DMS153 treated with DMSO at 0.1 percent for 48 hours (cell line): ENCODE measurements at regions not wholly inside any gene's neighbourhood (a gene's known extent, or its start where the extent isn't known, plus 50 kb on each side); places are given as distances from the start of the nearest gene placed in this dataset.
"Not testable (repeated sequence)": the region's sequence is repeated elsewhere in the genome, so short reads cannot be mapped to it uniquely, and the experiment has no call there.

Experiments used
- DNase-seq: peaks from one replicate; lab custom pipeline; 2025; ENCODE audit not compliant: unreplicated experiment; lab: John Stamatoyannopoulos, UW

DNA sequence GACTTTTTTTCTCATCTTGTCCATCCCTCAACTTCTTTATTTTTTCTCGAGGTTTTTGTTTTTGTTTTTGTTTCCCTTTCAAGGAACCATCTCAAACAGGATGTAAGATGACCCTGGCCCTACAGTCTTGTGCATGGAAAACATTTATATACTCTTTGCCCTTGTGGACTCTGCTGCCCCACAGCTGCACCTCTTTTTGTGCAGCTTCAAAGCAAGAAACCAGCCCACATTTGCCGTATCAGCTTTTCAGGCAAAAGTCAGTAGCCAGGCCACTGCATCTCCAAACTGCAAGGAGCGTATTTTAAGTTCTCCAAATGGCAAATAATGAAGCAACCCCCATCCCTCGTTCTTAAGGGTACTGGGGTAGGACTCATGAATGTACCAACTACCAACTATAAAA, 756.5 kb downstream of the C4orf33 start:
- DNase-seq = no peak

DNA sequence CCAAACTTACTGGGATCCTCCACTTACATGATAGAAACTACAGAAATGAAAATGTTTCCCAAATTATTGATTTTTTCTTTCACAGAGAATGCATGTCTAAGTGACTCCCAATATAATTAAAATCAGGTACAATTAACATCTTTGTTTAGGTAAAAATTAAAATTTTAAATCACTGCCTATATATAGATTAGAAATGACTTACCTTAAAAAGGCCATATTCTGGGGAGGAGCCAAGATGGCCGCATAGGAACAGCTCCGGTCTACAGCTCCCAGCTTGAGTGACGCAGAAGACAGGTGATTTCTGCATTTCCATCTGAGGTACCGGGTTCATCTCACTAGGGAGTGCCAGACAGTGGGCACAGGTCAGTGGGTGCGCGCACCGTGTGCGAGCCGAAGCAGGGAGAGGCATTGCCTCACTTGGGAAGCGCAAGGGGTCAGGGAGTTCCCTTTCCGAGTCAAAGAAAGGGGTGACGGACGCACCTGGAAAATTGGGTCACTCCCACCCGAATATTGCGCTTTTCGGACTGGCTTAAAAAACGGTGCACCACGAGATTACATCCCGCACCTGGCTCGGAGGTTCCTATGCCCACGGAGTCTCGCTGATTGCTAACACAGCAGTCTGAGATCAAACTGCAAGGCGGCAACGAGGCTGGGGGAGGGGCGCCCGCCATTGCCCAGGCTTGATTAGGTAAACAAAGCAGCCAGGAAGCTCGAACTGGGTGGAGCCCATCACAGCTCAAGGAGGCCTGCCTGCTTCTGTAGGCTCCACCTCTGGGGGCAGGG, 757.9 kb downstream of the C4orf33 start:
- not testable (repeated sequence) for DNase-seq

DNA sequence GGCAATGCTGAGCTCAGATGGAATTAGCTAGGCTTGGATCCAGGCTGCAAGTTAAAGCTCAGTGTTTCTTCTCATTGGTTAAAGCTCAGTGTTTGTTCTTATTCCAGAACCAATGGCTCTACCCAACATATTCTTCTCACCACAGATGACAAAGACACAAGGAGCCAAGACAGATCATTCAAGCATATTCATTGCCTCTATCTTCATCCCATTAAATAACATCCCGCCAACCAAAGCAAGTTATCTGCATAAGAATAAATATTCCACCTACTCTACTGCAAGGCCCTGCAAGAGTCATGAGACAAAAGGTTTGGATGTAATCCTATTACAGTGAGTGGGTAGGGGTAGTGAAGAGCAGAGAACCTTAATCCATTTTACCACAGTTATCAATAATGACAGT, 766.5 kb downstream of the C4orf33 start:
- no peak for DNase-seq

DNA sequence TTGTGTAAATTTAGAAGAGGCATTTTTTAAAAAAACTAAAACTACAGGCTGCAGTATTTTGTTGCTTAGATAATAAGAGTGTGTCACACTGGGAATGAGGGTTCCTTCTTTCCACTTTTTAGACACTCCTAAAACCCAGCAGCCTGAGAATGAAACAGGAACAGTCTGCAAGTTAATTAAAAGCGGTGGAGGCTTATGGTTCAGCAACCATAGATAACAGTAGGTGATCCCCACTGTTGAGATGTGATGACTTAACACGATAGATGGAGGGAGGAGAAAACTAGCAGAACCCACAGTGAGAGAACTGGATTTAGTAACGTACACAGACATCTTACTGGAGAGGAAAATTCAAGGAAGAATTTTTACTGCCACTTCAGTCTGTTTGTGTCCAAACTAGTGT, 767.3 kb downstream of the C4orf33 start:
- no peak for DNase-seq

DNA sequence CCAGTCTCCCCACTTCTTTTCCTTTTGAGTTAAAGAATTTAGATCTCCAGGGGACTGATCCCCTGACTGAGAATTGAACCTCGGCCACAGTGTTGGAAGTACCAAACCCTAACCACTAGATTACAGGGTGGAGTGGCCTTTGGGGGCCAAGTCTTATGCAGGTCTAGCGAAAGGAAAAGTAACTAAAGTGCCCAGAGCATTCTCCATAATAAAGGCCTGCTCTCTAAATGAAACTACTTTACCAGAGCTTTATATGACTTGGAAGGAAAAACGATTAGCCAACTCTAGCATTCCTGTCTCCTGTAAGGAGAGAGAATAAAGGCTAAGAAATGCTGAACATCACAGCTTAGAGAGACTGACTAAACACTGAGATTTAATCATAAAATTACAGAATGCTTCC, 788.0 kb downstream of the C4orf33 start:
- DNase-seq = no peak

DNA sequence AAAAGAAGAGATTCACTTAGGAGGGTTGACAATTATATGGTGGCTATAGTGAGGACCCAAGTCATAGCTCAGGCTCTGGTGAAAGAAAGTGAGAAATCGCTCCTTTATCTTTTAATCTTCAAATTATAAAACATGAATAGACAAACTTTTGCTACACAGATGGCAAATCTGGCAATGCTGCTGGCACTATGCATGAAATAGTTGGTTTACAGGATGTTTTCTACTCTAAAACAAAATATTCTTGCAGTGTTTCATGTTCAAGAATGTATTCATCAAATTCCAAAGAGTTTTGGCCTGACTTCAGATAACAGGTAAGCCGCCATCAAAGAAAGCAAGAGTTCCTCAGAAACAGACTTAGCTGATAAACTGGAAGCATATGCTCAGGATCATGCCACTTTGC, 801.2 kb downstream of the C4orf33 start:
- DNase-seq = no peak

DNA sequence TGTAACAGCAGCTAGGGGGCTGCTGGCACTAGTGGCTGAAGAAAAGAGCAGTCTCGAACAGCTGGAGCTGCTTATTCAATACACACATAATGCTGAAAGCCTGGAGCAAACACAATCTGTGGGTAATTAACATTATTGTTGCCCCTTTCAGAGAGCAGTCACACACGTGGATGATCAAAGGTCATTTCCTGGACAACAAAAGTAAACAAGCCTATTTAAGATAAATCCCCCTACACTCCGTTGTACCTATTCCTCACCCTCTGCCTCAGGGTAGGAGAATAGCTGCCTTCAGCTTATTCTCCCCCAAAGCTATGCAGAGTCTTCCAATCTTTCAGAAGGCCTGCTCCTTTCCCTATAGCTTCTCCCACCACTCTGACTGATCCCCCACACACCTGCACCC, 803.9 kb downstream of the C4orf33 start:
- no peak for DNase-seq

DNA sequence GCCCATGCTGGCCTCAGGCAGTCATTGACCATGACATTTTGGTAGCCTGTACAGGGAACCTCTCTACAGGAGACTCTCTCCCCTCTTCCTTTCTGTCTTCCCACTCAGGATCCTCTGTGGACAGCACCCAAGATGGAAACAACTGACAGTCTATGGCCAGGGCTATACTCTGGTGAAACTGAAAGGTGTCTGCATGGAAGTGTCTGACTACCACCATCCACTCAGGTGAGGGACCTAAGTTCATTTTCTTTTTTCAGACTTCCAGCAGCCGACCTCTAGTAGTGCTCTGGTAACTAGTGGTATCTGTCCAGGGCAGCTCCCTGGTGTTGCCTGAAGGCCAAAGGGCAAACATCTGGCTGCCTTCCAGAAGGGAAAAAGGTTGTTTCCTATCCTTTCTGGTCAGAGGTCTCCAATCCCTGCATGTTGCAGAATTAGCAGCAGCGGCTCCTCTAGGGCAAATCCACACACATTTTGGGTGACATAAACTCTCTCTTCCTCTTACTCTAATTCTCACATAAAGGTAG, 804.5 kb downstream of the C4orf33 start:
- DNase-seq = no peak

DNA sequence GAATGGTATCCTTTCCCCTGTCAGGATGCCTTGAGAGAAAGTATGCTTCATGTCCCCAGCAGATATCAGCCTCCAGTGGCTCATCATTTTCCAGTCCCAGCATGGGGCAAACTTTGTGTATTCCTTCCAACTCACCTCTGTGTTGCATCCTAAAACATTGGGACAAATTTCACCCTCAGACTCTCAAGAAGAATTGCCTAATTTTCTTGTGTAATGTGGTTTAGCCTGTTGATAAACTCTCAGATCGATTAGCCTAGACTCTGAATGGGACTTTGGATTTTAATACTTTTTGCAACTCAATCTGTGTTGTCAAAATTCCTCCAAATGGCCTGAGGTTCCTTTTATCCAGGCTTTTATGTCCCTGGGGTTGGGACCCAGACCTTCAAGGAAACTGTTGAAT, 805.3 kb downstream of the C4orf33 start:
- DNase-seq = no peak

DNA sequence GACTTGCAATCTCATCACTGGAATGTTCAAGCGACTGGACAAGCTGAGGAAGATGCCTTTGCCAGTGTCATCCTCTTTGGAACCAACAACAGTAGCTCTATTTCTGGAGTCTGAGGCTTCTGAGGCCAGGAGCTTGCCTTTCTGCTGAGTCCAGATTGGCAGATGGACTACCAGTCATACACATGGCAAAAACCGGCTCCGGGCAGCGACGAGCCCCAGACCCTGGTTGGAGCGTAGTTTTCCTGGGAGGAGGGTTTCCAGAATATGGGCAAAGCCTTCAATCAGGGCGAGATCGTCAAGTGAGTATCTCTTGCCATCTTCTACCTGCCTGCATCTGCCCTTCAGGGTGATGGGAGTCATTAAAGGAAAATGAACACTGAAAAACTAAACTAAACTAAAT, 807.9 kb downstream of the C4orf33 start:
- no peak for DNase-seq

DNA sequence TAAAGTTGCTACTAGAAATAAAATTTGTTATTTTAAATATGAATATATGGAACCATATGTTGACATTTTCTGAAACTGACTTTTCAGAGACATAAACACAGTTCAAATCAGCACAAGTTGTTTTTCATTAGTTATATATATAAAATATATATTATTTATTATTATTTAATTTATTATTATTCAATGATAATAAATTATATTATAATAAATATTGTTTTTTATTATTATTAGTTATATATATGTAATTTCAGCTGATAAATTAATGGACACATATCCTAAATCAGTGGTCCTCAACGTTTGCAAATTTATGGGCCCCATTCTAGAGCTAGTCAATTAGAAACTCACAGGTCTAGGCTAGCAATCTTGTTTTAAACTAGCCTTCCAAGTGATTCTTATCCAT, 809.3 kb downstream of the C4orf33 start:
- DNase-seq = no peak

DNA sequence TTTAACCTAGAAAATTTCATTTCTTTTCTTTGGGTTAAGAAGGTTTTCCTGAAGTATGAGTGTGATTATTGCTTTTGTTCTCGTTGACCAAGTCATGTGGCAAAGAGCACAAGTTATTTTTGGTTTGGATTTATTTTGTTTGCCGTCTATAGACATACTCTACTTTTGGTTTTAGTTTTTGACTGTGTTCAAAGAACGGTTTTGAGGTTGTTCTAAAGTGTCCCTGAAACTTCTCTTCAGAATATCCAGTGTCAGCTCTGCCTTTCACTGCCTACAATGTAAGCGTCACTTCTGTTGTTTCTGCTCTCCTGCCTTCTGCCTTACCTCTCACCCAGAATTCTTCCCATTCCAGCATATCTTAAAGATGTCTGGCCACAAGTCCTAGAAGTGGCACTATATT, 812.2 kb downstream of the C4orf33 start:
- DNase-seq = no peak

DNA sequence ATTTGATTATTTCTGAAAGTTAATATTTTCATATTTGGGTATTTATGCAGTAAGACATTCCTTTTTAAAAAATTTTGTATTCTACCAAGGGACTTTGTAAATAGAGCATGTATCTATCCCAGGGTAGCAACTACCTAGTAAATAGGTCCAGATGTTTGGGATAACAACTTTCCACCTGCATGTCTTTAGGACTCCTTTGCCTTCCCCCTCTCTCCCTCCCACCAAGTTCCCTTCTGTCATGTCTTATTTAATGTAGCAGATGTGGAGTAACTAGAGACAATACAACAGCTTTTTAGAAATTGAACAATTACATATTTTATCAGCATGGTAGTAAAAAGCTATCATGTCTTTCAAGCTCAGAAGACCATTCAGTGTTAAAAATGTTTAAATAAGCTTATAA, 821.0 kb downstream of the C4orf33 start:
- no peak for DNase-seq

DNA sequence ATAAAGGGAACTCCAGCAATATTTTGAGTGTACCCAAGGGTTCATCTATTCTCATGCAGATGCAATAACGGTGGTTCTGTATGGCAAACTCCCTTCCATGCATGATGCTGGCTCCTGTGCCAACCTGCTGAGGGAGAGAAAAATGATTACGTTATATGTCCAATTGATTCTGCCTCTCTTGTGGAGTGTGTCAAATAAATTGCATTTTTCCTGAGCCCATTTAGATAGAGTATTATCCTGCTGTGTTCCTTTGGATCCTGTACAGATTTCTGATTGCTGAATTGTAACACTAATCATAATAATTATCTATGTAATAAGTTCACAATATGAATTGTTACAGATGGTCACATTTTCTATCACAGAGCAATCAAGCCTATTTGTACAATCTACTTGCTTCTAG, 821.7 kb downstream of the C4orf33 start:
- DNase-seq = no peak

DNA sequence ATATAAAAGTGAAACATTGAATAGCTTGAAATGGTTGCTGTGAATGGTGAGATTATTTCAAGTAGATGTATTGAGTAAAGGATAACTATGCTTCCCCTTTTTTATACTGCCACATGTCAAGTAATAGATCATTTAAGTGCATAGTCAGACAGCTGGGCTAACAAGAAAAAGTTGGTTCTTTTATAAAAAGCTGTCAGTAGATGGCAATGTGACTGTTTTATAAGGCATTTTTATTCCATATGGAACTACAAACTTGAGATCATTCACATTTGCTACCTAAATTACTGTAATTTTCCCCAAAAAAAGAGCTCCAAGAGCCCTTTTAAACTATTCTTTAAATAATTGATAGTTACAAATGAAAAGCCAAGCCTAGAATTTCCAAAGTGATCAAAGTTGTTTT, 831.0 kb downstream of the C4orf33 start:
- DNase-seq = peak; percentile 64

DNA sequence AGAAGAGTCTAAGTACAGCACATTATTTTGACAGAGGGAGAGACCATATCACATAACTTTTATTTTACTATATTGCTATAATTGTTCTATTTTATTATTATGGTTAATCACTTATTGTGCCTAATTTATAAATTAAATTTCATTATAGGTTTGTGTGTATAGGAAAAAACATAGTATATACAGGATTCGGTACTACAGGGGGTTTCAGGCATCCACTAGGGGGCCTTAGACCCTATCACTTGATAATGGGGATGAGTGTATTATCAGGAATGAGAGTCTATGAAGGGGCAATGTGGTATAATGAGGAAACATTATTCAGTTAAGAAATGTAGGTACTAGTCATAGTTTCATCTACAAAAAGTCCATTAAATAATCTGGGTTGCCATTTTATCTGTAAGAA, 833.1 kb downstream of the C4orf33 start:
- DNase-seq = no peak

DNA sequence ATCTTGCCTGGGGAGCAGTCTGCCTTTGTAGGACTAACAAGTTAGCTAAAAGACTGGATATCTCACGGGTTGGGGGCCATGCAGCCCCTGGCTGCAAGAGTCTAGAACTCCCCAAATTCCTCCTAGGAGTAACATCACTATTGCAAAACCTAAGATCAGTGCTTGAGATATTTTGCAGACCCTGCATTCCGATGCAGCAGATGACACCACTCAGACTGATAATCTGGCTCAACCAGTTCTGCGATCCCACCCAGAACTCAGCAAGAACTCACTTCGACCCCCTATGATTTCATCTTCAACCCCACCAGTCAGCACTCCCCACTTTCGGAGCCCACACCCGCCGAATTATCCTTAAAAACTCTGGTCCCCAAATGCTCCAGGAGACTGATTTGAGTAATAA, 834.0 kb downstream of the C4orf33 start:
- DNase-seq = no peak

DNA sequence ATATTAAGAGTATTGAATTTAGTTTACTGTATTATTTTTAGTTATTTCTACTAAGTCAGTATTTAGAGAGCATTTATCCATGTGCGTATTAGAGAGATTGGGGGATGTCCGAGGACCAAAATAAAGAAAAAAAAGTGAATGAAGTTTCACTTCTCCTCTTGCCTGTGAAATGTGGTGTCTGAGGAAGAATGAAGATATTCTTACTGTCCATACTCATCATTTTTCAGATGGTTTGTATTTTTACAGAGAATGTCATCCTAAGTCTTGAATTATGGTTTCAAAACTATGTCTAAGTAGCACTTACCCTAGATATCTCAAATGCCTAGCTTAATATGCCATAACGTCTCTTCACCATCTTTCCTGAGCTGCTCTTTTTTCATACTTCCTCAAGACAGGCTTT, 854.3 kb downstream of the C4orf33 start:
- no peak for DNase-seq

DNA sequence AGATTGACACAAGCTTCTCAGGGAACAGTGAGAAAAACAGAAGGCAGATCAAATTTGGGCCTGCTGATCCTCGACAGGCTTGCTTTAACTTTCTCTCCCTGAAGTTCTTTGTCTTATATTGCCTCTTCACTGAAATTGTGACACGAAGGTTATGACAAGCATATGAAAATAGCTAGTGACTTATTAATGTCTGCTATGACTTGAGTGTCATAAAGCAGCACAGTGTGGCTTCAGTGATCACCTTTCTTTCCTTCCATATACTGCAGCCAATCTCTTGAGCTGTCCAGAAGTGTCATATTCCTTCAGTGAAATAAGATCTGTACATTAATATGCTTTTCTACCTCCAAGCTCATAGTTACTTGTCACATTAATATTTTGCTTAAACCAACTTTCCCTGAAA, 870.2 kb downstream of the C4orf33 start:
- DNase-seq = no peak

DNA sequence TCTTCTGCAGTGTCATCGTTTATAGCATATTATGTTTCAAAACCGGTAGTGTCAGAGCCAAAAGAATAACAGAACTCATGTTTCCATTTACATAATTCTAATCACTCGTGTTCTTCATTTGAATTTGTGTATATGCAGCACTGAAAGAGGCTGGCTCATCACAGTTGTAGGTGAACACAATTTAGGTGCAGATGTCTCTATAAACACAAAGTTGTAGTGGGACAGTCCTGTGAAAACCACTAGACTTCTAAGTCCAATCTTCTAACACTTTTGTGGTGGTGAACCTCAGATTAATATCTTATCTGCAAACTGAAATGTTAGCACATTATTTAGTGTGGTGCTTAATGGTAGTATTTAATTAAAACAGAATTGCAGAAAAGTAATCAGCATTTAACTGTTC, 872.4 kb downstream of the C4orf33 start:
- no peak for DNase-seq

DNA sequence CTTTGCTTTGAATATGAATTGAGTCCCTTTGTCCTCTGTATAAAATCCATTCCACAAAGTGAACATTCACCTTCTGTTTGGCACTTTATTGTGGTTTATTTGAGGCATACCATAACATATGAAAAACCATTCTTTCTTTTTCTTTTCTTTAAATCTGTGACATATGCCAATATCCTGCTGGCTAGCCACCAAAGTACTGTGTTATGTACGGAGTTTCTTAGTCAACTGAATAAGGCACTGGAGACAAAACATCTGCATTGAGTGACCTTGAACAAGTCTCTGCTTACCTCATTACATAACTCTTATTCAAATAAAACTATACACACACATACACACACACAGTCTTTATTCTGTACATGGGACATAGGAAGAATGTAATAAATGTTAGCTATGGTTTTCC, 872.8 kb downstream of the C4orf33 start:
- DNase-seq = no peak

DNA sequence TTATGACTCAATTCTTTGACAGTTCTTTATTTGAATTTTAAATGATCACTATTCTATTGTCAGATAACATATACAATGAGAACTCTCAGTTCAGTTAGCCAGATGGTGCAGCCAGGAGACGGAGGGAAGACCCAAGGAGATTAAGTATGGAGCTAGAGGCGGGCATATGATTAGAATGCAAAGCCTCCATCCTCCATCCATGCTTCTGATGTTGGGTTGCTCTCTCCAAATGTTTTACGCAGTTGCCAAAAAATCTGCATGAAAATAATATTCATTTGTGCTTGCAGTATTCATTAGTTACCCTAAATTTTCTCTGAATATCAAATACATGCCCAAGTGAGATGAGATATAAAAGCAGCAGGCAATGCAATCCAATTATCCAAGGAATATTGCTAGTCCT, 874.8 kb downstream of the C4orf33 start:
- no peak for DNase-seq

DNA sequence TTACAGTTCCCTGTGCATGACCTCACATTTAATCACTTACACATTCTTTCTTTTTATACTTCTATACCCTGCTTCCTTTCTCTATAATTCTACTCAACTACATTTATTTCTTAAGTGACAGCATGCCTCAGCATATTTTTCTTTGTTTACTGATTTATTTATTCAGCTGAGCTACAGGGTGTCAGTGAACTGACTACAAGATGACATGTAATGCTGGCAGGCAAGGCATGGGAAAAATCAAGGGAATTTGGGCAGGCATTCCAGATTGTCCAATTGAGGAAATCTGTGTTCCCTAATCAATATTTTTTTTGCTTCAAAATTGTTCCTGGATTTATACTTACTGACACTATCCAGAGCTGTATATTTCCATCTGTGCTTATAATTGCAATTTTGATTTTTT, 875.5 kb downstream of the C4orf33 start:
- no peak for DNase-seq
